GM23248 (cell line): ENCODE measurements at regions not wholly inside any gene's neighbourhood (a gene's known extent, or its start where the extent isn't known, plus 50 kb on each side); places are given as distances from the start of the nearest gene placed in this dataset.

Experiments
- EZH2 ChIP-seq: fragments of 200-600 bp; sonication (generic); IDR thresholded peaks from 2 replicates; pipeline ENCODE4 v1.6.1; 2018; ENCODE audit warnings: antibody characterized with exemption, mild to moderate bottlenecking; ENCODE audit not compliant: insufficient read depth, poor library complexity, severe bottlenecking
- EZH2phosphoT487 ChIP-seq: fragments of 200-600 bp; sonication (generic); IDR thresholded peaks from 2 replicates; pipeline ENCODE4 v1.6.1; 2018; ENCODE audit warnings: antibody characterized with exemption, moderate library complexity, mild to moderate bottlenecking, low read depth; ENCODE audit not compliant: insufficient read depth

DNA sequence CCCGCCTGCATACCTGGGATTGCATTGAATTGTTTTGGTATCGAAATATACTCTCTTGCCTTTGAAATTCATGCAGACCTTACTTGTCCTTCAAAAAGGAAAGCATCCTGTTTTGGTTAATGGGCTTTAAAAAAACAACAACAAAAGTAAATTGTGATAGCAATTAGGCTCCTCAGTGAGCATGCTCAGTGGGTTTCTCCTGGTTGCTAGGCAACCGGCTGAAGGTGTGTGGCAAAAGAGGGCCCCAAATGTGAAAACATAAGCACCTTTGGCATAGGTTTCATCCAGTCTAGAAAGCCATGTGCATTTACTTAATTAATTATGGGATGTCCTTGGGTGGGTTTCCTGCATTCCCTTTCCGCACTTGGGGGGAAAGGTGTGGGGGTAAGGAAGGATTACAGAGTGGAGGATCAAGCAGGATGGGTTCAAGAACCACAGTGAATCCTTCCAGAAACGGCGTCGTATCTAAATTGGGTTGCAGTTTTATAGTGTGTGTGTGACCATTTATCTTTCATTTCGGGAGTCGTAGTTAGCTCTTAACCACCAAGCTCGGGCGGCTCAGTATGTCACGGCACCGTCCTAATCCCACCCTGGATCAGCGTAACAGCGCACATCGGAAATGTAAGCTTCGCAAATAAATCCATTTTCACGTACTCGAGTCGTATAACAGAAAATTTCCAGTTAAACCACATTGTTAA, 274.9 kb upstream of the TCF4 start:
- TF ChIP-seq EZH2 (no peak), EZH2phosphoT487 (no peak)
